OCI-LY3 (cell line): ENCODE measurements at regions not wholly inside any gene's neighbourhood (a gene's known extent, or its start where the extent isn't known, plus 50 kb on each side); places are given as distances from the start of the nearest gene placed in this dataset.

ENCODE experiments used
- CTCF ChIP-seq: fragments of 200-600, 300-600 bp; sonication (generic); IDR thresholded peaks from 2 replicates; pipeline ENCODE4 v1.5.1; 2014; ENCODE audit warnings: antibody characterized with exemption, low read length, low read depth
- EZH2phosphoT487 ChIP-seq: fragments of 200-600 bp; shearing (Covaris generic); IDR thresholded peaks from 2 replicates; pipeline ENCODE4 v1.6.1; 2018; ENCODE audit warnings: antibody characterized with exemption, mixed run types, low read depth

DNA sequence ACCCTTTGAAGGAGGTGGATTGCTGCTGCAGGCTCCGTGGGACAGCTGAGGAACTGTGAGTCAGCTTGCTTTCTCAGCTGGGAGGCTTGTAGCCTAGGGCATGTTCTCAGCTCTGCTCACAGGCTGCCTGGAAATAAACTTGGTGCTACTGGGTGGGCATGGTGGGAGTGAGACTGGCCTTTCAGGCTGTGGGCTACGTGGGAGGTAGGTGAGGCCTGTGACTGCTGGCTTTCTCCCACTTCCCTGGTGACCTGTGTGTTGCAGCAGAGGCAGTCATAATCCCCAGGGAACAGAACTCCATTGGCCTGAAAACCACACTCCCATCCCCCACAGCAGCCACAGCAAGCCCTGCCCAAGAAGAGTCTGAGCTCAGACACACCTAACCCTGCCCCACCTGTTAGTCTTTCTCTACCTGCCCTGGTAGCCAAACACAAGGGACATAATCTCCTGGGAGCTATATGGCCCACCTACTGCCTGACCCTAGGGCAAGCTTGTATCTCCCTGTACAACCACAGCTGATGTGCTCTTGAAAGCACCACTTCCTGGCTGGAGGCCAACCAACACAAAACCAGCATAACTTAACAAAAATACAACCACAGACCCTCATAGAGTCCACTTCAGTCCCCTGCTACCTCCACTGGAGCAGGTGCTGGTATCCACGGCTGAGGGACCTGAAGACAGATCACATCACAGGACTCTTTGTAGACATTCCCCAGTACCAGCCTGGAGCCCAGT is 236.5 kb downstream of the SQOR start:
- TF ChIP-seq CTCF (no peak), EZH2phosphoT487 (no peak)
